ENCODE measurements at regions not wholly inside any gene's neighbourhood (a gene's known extent, or its start where the extent isn't known, plus 50 kb on each side); places are given as distances from the start of the nearest gene placed in this dataset.

- Histone ChIP-seq H3K4me3 (ENCODE audit: low read length) (no peak overlapping the region), H3K4me1 (ENCODE audit: control insufficient read depth, insufficient read depth, low read length) (no peaks in the 10 kb centered on the region), H3K27ac (ENCODE audit: low read depth, low read length) (no peak overlapping the region), H3K9ac (ENCODE audit: extremely low read depth, low read length, poor library complexity, severe bottlenecking) (no peak overlapping the region), H3K36me3 (ENCODE audit: control insufficient read depth, insufficient read depth, low read length) (no peaks in the 10 kb centered on the region), H3K9me3 (ENCODE audit: control insufficient read depth, low read length) (no peaks in the 10 kb centered on the region), H3K27me3 (ENCODE audit: control insufficient read depth, insufficient read depth, low read length, poor library complexity, severe bottlenecking) (peaks cover 5% of the 10 kb centered on the region)
- Mint-ChIP-seq H3K27ac (no peak overlapping the region), H3K36me3 (ENCODE audit: low read depth) (no peaks in the 10 kb centered on the region), H3K9me3 (no peaks in the 10 kb centered on the region), H3K27me3 (ENCODE audit: insufficient read depth) (no peaks in the 10 kb centered on the region), H3K4me1 (no peaks in the 10 kb centered on the region), H3K4me3 (no peak overlapping the region)
- no peak for DNase-seq
- 96 to 100% methylated on average over 1 to 2 of the region's 2 CpGs for WGBS, 2 experiments (ENCODE audit: insufficient coverage in 1 of 2, insufficient read length in 1 of 2)
- TF ChIP-seq CTCF (conservative IDR thresholded peaks at IDR 0.05) = no peak
Observed at GRCh38 chr6:12479451-12479850, 189.3 kb downstream of the EDN1 start.

GRCh38 chr6:12479881-12480280, 189.7 kb downstream of the EDN1 start:
- Histone ChIP-seq H3K4me1 (ENCODE audit: control insufficient read depth, insufficient read depth, low read length) (no peaks in the 10 kb centered on the region), H3K27ac (ENCODE audit: low read depth, low read length) (no peak overlapping the region), H3K4me3 (ENCODE audit: low read length) (no peak overlapping the region), H3K36me3 (ENCODE audit: control insufficient read depth, insufficient read depth, low read length) (no peaks in the 10 kb centered on the region), H3K27me3 (ENCODE audit: control insufficient read depth, insufficient read depth, low read length, poor library complexity, severe bottlenecking) (peaks cover 5% of the 10 kb centered on the region), H3K9me3 (ENCODE audit: control insufficient read depth, low read length) (no peaks in the 10 kb centered on the region), H3K9ac (ENCODE audit: extremely low read depth, low read length, poor library complexity, severe bottlenecking) (no peak overlapping the region)
- no peak for DNase-seq
- 86 to 88% methylated on average over 1 of the region's 2 CpGs for WGBS, 2 experiments (ENCODE audit: insufficient coverage in 1 of 2, insufficient read length in 1 of 2)
- Mint-ChIP-seq H3K4me1 (no peaks in the 10 kb centered on the region), H3K36me3 (ENCODE audit: low read depth) (no peaks in the 10 kb centered on the region), H3K27ac (no peak overlapping the region), H3K27me3 (ENCODE audit: insufficient read depth) (no peaks in the 10 kb centered on the region), H3K4me3 (no peak overlapping the region), H3K9me3 (no peaks in the 10 kb centered on the region)
- no peak for TF ChIP-seq CTCF (conservative IDR thresholded peaks at IDR 0.05)

GRCh38 chr6:12480379-12480778, 190.2 kb downstream of the EDN1 start:
- no peak overlapping the region for H3K4me3 Mint-ChIP-seq
- peaks cover 5% of the 10 kb centered on the region for H3K27me3 ChIP-seq (ENCODE audit: control insufficient read depth, insufficient read depth, low read length, poor library complexity, severe bottlenecking)
- H3K27ac ChIP-seq (ENCODE audit: low read depth, low read length) = no peak overlapping the region

More at GRCh38 chr6:12480379-12480778, 190.2 kb downstream of the EDN1 start:
- 89 to 94% methylated on average over 3 of the region's 3 CpGs for whole genome bisulfite sequencing, 2 experiments (ENCODE audit: insufficient coverage in 1 of 2, insufficient read length in 1 of 2)
- H3K36me3 Mint-ChIP-seq (ENCODE audit: low read depth) = no peaks in the 10 kb centered on the region
- H3K27ac Mint-ChIP-seq = no peak overlapping the region
- DNase-seq = no peak
- no peaks in the 10 kb centered on the region for H3K9me3 ChIP-seq (ENCODE audit: control insufficient read depth, low read length)
- no peak for TF ChIP-seq CTCF (conservative IDR thresholded peaks at IDR 0.05)
- no peaks in the 10 kb centered on the region for H3K36me3 ChIP-seq (ENCODE audit: control insufficient read depth, insufficient read depth, low read length)
- no peaks in the 10 kb centered on the region for H3K4me1 ChIP-seq (ENCODE audit: control insufficient read depth, insufficient read depth, low read length)
- no peak overlapping the region for H3K9ac ChIP-seq (ENCODE audit: extremely low read depth, low read length, poor library complexity, severe bottlenecking)
- no peaks in the 10 kb centered on the region for H3K27me3 Mint-ChIP-seq (ENCODE audit: insufficient read depth)
- no peaks in the 10 kb centered on the region for H3K4me1 Mint-ChIP-seq
- no peaks in the 10 kb centered on the region for H3K9me3 Mint-ChIP-seq
- no peak overlapping the region for H3K4me3 ChIP-seq (ENCODE audit: low read length)
